ENCODE measurements at regions not wholly inside any gene's neighbourhood (a gene's known extent, or its start where the extent isn't known, plus 50 kb on each side); places are given as distances from the start of the nearest gene placed in this dataset.
"Not testable (repeated sequence)": the region's sequence is repeated elsewhere in the genome, so short reads cannot be mapped to it uniquely, and the experiment has no call there.

GRCh38 chr6:139742671-139743070, 368.2 kb upstream of the CITED2 start:
- DNase-seq, result no peak

- no peak for DNase-seq
Observed at GRCh38 chr6:139738801-139739455, 364.5 kb upstream of the CITED2 start.

GRCh38 chr6:139736325-139736906, 362.0 kb upstream of the CITED2 start:
- peak; percentile 52 for DNase-seq

- no peak for DNase-seq
Observed at GRCh38 chr6:139732451-139732850, 358.0 kb upstream of the CITED2 start.

- DNase-seq, result no peak
Observed at GRCh38 chr6:139730340-139730974, 356.0 kb upstream of the CITED2 start.

GRCh38 chr6:139728876-139729427, 354.5 kb upstream of the CITED2 start:
- no peak for DNase-seq

- DNase-seq, result not testable (repeated sequence)
Observed at GRCh38 chr6:139726272-139726671, 351.8 kb upstream of the CITED2 start.

GRCh38 chr6:139722530-139722929, 348.1 kb upstream of the CITED2 start:
- DNase-seq, result no peak

GRCh38 chr6:139721954-139722353, 347.5 kb upstream of the CITED2 start:
- DNase-seq, result no peak

- no peak for DNase-seq
Observed at GRCh38 chr6:139713900-139714506, 339.6 kb upstream of the CITED2 start.

- no peak for DNase-seq
Observed at GRCh38 chr6:139713424-139713823, 339.0 kb upstream of the CITED2 start.

GRCh38 chr6:139712830-139713229, 338.4 kb upstream of the CITED2 start:
- no peak for DNase-seq

- no peak for DNase-seq
Observed at GRCh38 chr6:139711804-139712585, 337.5 kb upstream of the CITED2 start.

- no peak for DNase-seq
Observed at GRCh38 chr6:139710556-139710955, 336.1 kb upstream of the CITED2 start.

- DNase-seq, result no peak
Observed at GRCh38 chr6:139708337-139709199, 334.1 kb upstream of the CITED2 start.

GRCh38 chr6:139706912-139707311, 332.5 kb upstream of the CITED2 start:
- no peak for DNase-seq

GRCh38 chr6:139705284-139705683, 330.8 kb upstream of the CITED2 start:
- no peak for DNase-seq

- no peak for DNase-seq
Observed at GRCh38 chr6:139703780-139704179, 329.3 kb upstream of the CITED2 start.

- no peak for DNase-seq
Observed at GRCh38 chr6:139702706-139703105, 328.3 kb upstream of the CITED2 start.

GRCh38 chr6:139701695-139702094, 327.2 kb upstream of the CITED2 start:
- DNase-seq, result no peak

- no peak for DNase-seq
Observed at GRCh38 chr6:139701003-139701402, 326.6 kb upstream of the CITED2 start.

- no peak for DNase-seq
Observed at GRCh38 chr6:139699911-139700310, 325.5 kb upstream of the CITED2 start.

Data from SIG-M5 (cell line).